C4-2B (cell line): ENCODE measurements at regions not wholly inside any gene's neighbourhood (a gene's known extent, or its start where the extent isn't known, plus 50 kb on each side); places are given as distances from the start of the nearest gene placed in this dataset.

Experiments
- CTCF ChIP-seq: fragments of 450-650 bp; conservative IDR thresholded peaks from 2 replicates; pipeline ENCODE4 v1.5.1; 2017; ENCODE audit warnings: mild to moderate bottlenecking
- ZFX ChIP-seq: fragments of 450-650 bp; IDR thresholded peaks from 2 replicates; pipeline ENCODE4 v1.6.1; 2017

- TF ChIP-seq CTCF (no peak), ZFX (no peak)
Observed at GRCh38 chr2:194769030-194769429, 888.0 kb upstream of the SLC39A10 start.
